Neural cell (in vitro differentiated cells): ENCODE measurements at regions not wholly inside any gene's neighbourhood (a gene's known extent, or its start where the extent isn't known, plus 50 kb on each side); places are given as distances from the start of the nearest gene placed in this dataset.

Source experiments
- H2AFZ ChIP-seq: fragments of 200-600, 300-800 bp; sonication (generic), shearing (Covaris generic); 2 replicates; pipeline ENCODE4 v1.6.0; 2014; ENCODE audit warnings: low read depth, mild to moderate bottlenecking, antibody characterized with exemption, low read length, moderate library complexity
- H3F3A ChIP-seq: fragments of 200-600 bp; shearing (Covaris generic); 2 replicates; pipeline ENCODE4 v1.6.1; 2016; ENCODE audit warnings: mild to moderate bottlenecking, moderate library complexity, mixed read lengths, antibody characterized with exemption, low read length; ENCODE audit not compliant: insufficient read depth, poor library complexity, severe bottlenecking
- H3K27ac ChIP-seq: fragments of 200-600, 300-800 bp; sonication (generic), shearing (Covaris generic); 2 replicates; pipeline ENCODE4 v1.5.1; 2014; ENCODE audit warnings: mild to moderate bottlenecking, low read length, moderate library complexity
- H3K27me3 ChIP-seq: fragments of 300-800, 200-600 bp; sonication (generic), shearing (Covaris generic); 2 replicates; pipeline ENCODE4 v1.6.0; 2014; ENCODE audit warnings: mild to moderate bottlenecking, low read depth, low read length, moderate library complexity; ENCODE audit not compliant: insufficient read depth
- H3K36me3 ChIP-seq: fragments of 300-800, 200-600 bp; sonication (generic), shearing (Covaris generic); 2 replicates; pipeline ENCODE4 v1.5.1; 2014; ENCODE audit warnings: mild to moderate bottlenecking, antibody characterized with exemption, low read length, moderate library complexity; ENCODE audit not compliant: insufficient read depth
- H3K4me2 ChIP-seq: fragments of 300-800, 200-600 bp; sonication (generic), shearing (Covaris generic); 2 replicates; pipeline ENCODE4 v1.6.0; 2014; ENCODE audit warnings: mild to moderate bottlenecking, low read length
- H3K4me3 ChIP-seq: fragments of 300-800, 200-600 bp; sonication (generic), shearing (Covaris generic); 2 replicates; pipeline ENCODE4 v1.5.1; 2014; ENCODE audit warnings: mild to moderate bottlenecking, low read length, moderate library complexity
- H3K79me2 ChIP-seq: fragments of 200-600 bp; shearing (Covaris generic); replicated peaks from 2 replicates; pipeline ENCODE4 v1.6.0; 2014; ENCODE audit warnings: mild to moderate bottlenecking, low read length, moderate library complexity; ENCODE audit not compliant: insufficient read depth
- H3K9ac ChIP-seq: fragments of 300-800, 200-600 bp; sonication (generic), shearing (Covaris generic); 2 replicates; pipeline ENCODE4 v1.6.1; 2016; ENCODE audit warnings: mild to moderate bottlenecking, low read length, mixed read lengths
- H3K9me2 ChIP-seq: fragments of 200-600 bp; shearing (Covaris generic); 2 replicates; pipeline ENCODE4 v1.6.1; 2016; ENCODE audit warnings: mild to moderate bottlenecking, low read length, mixed read lengths; ENCODE audit not compliant: insufficient read depth
- H3K9me3 ChIP-seq: fragments of 200-600, 300-800 bp; sonication (generic), shearing (Covaris generic); 2 replicates; pipeline ENCODE4 v1.6.1; 2016; ENCODE audit warnings: mild to moderate bottlenecking, mixed run types, low read length, moderate library complexity, mixed read lengths
- H4K20me1 ChIP-seq: fragments of 200-600 bp; shearing (Covaris generic); 2 replicates; pipeline ENCODE4 v1.6.1; 2016; ENCODE audit warnings: mild to moderate bottlenecking, mixed run types; ENCODE audit not compliant: insufficient read depth
- EP300 ChIP-seq: fragments of 450-650 bp; conservative IDR thresholded peaks from 2 replicates; pipeline ENCODE4 v1.6.1; 2014; ENCODE audit warnings: antibody characterized with exemption, mild to moderate bottlenecking, moderate library complexity; ENCODE audit not compliant: poor library complexity, severe bottlenecking
- EZH2 ChIP-seq: fragments of 200-600, 300-800 bp; shearing (Covaris generic), sonication (generic); IDR thresholded peaks from 2 replicates; pipeline ENCODE4 v1.6.1; 2014; ENCODE audit warnings: antibody characterized with exemption, low read length, borderline replicate concordance, mild to moderate bottlenecking; ENCODE audit not compliant: insufficient read depth, poor library complexity, severe bottlenecking
- MXI1 ChIP-seq: fragments of 450-650 bp; conservative IDR thresholded peaks from 2 replicates; pipeline ENCODE4 v1.6.1; 2014; ENCODE audit warnings: antibody characterized with exemption, mild to moderate bottlenecking; ENCODE audit not compliant: poor library complexity, severe bottlenecking
- POLR2AphosphoS5 ChIP-seq: IDR thresholded peaks from 2 replicates; pipeline ENCODE4 v1.6.1; 2012
- RAD21 ChIP-seq: fragments of 450-650 bp; conservative IDR thresholded peaks from 2 replicates; pipeline ENCODE4 v1.6.1; 2014; ENCODE audit warnings: antibody characterized with exemption, mild to moderate bottlenecking, moderate library complexity
- REST ChIP-seq: IDR thresholded peaks from 2 replicates; pipeline ENCODE4 v1.6.1; 2012; ENCODE audit warnings: borderline replicate concordance
- SMC3 ChIP-seq: fragments of 450-650 bp; conservative IDR thresholded peaks from 2 replicates; pipeline ENCODE4 v1.6.1; 2014; ENCODE audit warnings: antibody characterized with exemption, mild to moderate bottlenecking, moderate library complexity; ENCODE audit not compliant: poor library complexity
- TAF1 ChIP-seq: IDR thresholded peaks from 2 replicates; pipeline ENCODE4 v1.6.1; 2012; ENCODE audit warnings: low read depth
- TF ChIP-seq, protein P1 (sequence below): fragments of 450-650 bp; IDR thresholded peaks from 2 replicates; pipeline ENCODE4 v1.5.1; 2014; ENCODE audit warnings: antibody characterized with exemption, mild to moderate bottlenecking, moderate library complexity; ENCODE audit not compliant: poor library complexity, severe bottlenecking

DNA sequence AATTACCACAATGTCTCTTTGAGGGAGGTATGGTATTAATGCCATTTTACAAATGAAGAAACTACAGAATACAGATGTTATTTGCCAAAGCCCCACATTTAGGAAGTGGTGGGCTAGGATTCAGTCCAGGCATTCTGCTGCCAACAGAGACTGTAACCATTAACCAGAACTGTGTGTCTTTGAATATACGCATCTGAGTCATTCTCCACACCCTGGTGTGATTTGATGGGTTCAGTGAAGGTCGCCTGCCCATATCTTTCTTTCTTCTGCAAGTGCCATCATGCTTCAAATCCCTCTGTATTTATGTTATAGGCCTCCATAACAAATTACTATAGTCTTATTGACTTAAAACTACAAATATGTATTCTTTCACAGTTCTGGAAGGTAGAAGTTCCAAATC, 479.0 kb upstream of the DCC start:
- no peaks in the 10 kb centered on the region for H3K9me2 ChIP-seq

DNA sequence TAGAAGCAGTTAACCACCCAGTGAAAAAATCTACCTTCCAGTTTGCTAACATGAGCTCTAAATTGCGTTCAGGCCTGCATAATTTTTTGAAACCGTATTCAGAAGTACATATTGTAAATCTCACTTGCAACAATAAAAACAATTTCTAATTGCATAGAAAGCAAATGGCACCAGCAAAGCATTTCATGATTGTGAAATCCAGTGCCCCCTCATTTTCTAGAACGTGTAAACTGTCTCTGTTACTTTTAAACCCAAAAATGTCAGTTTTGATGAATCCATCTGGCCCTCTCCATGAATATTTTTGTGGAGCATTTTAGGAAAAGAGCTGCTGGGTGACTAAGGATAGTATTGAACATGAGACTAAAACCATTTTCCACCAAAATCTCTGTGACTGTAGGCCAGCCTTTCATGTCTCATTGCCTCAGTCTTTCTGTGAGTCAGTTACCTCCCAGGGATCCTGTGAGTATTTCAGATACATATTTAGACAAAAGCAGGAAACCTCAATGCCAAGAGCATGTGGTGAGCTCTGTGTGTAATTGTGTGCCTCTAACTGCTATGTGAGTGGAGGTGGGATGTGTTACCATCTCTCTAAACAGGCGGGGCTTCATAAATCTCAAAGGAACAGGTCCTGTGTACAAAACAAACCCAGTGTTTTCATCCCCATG, 477.8 kb upstream of the DCC start:
- Histone ChIP-seq H3K9ac (no peak overlapping the region), H3K36me3 (no peaks in the 10 kb centered on the region), H3K4me3 (no peak overlapping the region)

More for the DNA sequence above, 479.0 kb upstream of the DCC start:
- no peaks in the 10 kb centered on the region for H3K79me2 ChIP-seq
- no peak for TF ChIP-seq EZH2
- TF ChIP-seq EP300, result no peak
- no peak for TF ChIP-seq RAD21
- TF ChIP-seq REST, result no peak
- H3K27me3 ChIP-seq, result no peaks in the 10 kb centered on the region
- H3K4me3 ChIP-seq, result no peak overlapping the region
- H3K27ac ChIP-seq, result no peak overlapping the region
- H3K4me2 ChIP-seq, result no peak overlapping the region
- H3K9me3 ChIP-seq, result no peaks in the 10 kb centered on the region
- H4K20me1 ChIP-seq, result no peaks in the 10 kb centered on the region
- no peak overlapping the region for H3K9ac ChIP-seq
- no peaks in the 10 kb centered on the region for H3K36me3 ChIP-seq
- no peak overlapping the region for H2AFZ ChIP-seq
- H3F3A ChIP-seq, result no peaks in the 10 kb centered on the region

More for the DNA sequence above, 477.8 kb upstream of the DCC start:
- Histone ChIP-seq H3F3A (no peaks in the 10 kb centered on the region), H3K9me2 (no peaks in the 10 kb centered on the region), H3K27ac (no peak overlapping the region), H3K79me2 (no peaks in the 10 kb centered on the region), H3K9me3 (no peaks in the 10 kb centered on the region), H4K20me1 (no peaks in the 10 kb centered on the region), H3K4me2 (no peak overlapping the region), H3K27me3 (no peaks in the 10 kb centered on the region), H2AFZ (no peak overlapping the region)
- TF ChIP-seq EP300 (no peak), TAF1 (no peak), REST (no peak), MXI1 (no peak), POLR2AphosphoS5 (no peak), SMC3 (no peak), EZH2 (no peak), RAD21 (no peak)
- TF ChIP-seq, protein P1, sequence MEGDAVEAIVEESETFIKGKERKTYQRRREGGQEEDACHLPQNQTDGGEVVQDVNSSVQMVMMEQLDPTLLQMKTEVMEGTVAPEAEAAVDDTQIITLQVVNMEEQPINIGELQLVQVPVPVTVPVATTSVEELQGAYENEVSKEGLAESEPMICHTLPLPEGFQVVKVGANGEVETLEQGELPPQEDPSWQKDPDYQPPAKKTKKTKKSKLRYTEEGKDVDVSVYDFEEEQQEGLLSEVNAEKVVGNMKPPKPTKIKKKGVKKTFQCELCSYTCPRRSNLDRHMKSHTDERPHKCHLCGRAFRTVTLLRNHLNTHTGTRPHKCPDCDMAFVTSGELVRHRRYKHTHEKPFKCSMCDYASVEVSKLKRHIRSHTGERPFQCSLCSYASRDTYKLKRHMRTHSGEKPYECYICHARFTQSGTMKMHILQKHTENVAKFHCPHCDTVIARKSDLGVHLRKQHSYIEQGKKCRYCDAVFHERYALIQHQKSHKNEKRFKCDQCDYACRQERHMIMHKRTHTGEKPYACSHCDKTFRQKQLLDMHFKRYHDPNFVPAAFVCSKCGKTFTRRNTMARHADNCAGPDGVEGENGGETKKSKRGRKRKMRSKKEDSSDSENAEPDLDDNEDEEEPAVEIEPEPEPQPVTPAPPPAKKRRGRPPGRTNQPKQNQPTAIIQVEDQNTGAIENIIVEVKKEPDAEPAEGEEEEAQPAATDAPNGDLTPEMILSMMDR, result no peak
